A549 (cell line): ENCODE measurements at regions not wholly inside any gene's neighbourhood (a gene's known extent, or its start where the extent isn't known, plus 50 kb on each side); places are given as distances from the start of the nearest gene placed in this dataset.

Experiments used
- ATAC-seq, 2 experiments: fragments of 200-7000 bp in 1 of 2; fragments of >200 bp in 1 of 2; cut with Nextera tagmentation in 1 of 2; cut with Tn5 transposase in 1 of 2; 3 replicates each; pipeline versions ENCODE4 v1.8.0 to v1.9.1; 2018 to 2020; ENCODE audit warnings: mild to moderate bottlenecking in 1 of 2, moderate library complexity in 1 of 2
- CTCF ChIA-PET: fragments of 300-600 bp; sonication (Branson Sonifier 250); formaldehyde crosslinking; extraction: SDS; loops from one replicate; lab custom pipeline; 2021; ENCODE audit warnings: antibody characterized with exemption, inconsistent platforms; lab: Yijun Ruan, JAX
- POLR2A ChIA-PET: fragments of 350-600 bp; formaldehyde crosslinking; extraction: SDS; loops from one replicate; lab custom pipeline; 2021; ENCODE audit warnings: antibody characterized with exemption, inconsistent platforms; lab: Yijun Ruan, JAX
- DNase-seq, 2 experiments: peaks; one replicate each; pipeline versions ENCODE4 v3.0.0 to v3.0.0-alpha.2; 2011 to 2016; ENCODE audit warnings: low read depth in 1 of 2, low spot score in 1 of 2
- FAIRE-seq: peaks from 2 replicates; lab custom pipeline; 2011; peaks lifted over from hg19 to GRCh38; lab: Jason Lieb, UNC
- H3K27ac ChIP-seq, 2 experiments: fragments of >200 bp; sonication (Bioruptor Twin); formaldehyde crosslinking; 3 replicates each; pipeline ENCODE4 v1.5.1; 2016 to 2017
- H3K4me1 ChIP-seq: fragments of >200 bp; sonication (Bioruptor Twin); formaldehyde crosslinking; 3 replicates; pipeline ENCODE4 v1.6.1; 2016
- H3K4me2 ChIP-seq: fragments of >200 bp; sonication (Bioruptor Twin); formaldehyde crosslinking; 3 replicates; pipeline ENCODE4 v1.6.1; 2016
- H3K4me3 ChIP-seq: fragments of >200 bp; sonication (Bioruptor Twin); formaldehyde crosslinking; 3 replicates; pipeline ENCODE4 v1.5.1; 2016
- H3K9me3 ChIP-seq: fragments of >200 bp; sonication (Bioruptor Twin); formaldehyde crosslinking; 3 replicates; pipeline ENCODE4 v1.6.1; 2016
- ATOH8 ChIP-seq: fragments of 250-450 bp; sonication (Bioruptor Pico); IDR thresholded peaks from 2 replicates; pipeline ENCODE4 v1.5.0; 2020; ENCODE audit warnings: low read depth, mild to moderate bottlenecking, moderate library complexity
- CHD4 ChIP-seq: fragments of 200-600 bp; sonication (generic); IDR thresholded peaks from 2 replicates; pipeline ENCODE4 v1.6.1; 2016; ENCODE audit warnings: antibody characterized with exemption, mild to moderate bottlenecking, borderline replicate concordance
- GATA3 ChIP-seq: IDR thresholded peaks from 2 replicates; pipeline ENCODE4 v1.6.1; 2012; ENCODE audit warnings: borderline replicate concordance
- HES2 ChIP-seq: fragments of >200 bp; sonication (Bioruptor Twin); formaldehyde crosslinking; IDR thresholded peaks from 2 replicates; pipeline ENCODE4 v1.6.1; 2016
- HMGXB4 ChIP-seq: fragments of 250-450 bp; sonication (Bioruptor Pico); IDR thresholded peaks from 2 replicates; pipeline ENCODE4 v1.5.0; 2021; ENCODE audit warnings: mild to moderate bottlenecking, moderate library complexity, borderline replicate concordance
- HOXA7 ChIP-seq: fragments of 250-450 bp; sonication (Bioruptor Pico); IDR thresholded peaks from 2 replicates; pipeline ENCODE4 v1.5.0; 2020; ENCODE audit warnings: mild to moderate bottlenecking, moderate library complexity
- HOXB5 ChIP-seq: fragments of 250-450 bp; sonication (Bioruptor Pico); IDR thresholded peaks from 2 replicates; pipeline ENCODE4 v1.5.0; 2020; ENCODE audit warnings: mild to moderate bottlenecking, moderate library complexity
- KDM1A ChIP-seq: fragments of 200-600 bp; sonication (generic); IDR thresholded peaks from 2 replicates; pipeline ENCODE4 v1.6.1; 2016; ENCODE audit warnings: low read depth, mild to moderate bottlenecking
- NPAS2 ChIP-seq: fragments of 250-450 bp; sonication (Bioruptor Pico); IDR thresholded peaks from 2 replicates; pipeline ENCODE4 v1.8.0; 2022; ENCODE audit warnings: mild to moderate bottlenecking, moderate library complexity, borderline replicate concordance
- WGBS: methylation state at CpG from one replicate; pipeline ENCODE4 v1.1.6; 2017; ENCODE audit errors: missing lambda C conversion rate; 5-methylcytosine and 5-hydroxymethylcytosine counted together
- TF ChIP-seq, protein P1 (sequence below): fragments of >200 bp; sonication (Bioruptor Twin); formaldehyde crosslinking; IDR thresholded peaks from 3 replicates; pipeline ENCODE4 v1.6.1; 2016
- TF ChIP-seq, protein P2 (sequence below): IDR thresholded peaks from 2 replicates; pipeline ENCODE4 v1.6.1; 2012
- TF ChIP-seq, protein P3 (sequence below): fragments of >200 bp; sonication (Bioruptor Twin); formaldehyde crosslinking; IDR thresholded peaks from 3 replicates; pipeline ENCODE4 v1.5.1; 2016

- no peak overlapping the region for H3K27ac ChIP-seq
- no peak for FAIRE-seq
- TF ChIP-seq GATA3: no peak
- TF ChIP-seq, protein P1, sequence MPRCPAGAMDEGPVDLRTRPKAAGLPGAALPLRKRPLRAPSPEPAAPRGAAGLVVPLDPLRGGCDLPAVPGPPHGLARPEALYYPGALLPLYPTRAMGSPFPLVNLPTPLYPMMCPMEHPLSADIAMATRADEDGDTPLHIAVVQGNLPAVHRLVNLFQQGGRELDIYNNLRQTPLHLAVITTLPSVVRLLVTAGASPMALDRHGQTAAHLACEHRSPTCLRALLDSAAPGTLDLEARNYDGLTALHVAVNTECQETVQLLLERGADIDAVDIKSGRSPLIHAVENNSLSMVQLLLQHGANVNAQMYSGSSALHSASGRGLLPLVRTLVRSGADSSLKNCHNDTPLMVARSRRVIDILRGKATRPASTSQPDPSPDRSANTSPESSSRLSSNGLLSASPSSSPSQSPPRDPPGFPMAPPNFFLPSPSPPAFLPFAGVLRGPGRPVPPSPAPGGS: no peak
- TF ChIP-seq CHD4: no peak
- TF ChIP-seq NPAS2 (CRISPR knock-in tag): no peak
- TF ChIP-seq HOXB5 (CRISPR knock-in tag): no peak
- TF ChIP-seq HMGXB4 (CRISPR knock-in tag): no peak
- TF ChIP-seq HOXA7 (CRISPR knock-in tag): no peak
- no peak for TF ChIP-seq ATOH8 (CRISPR knock-in tag)
- TF ChIP-seq, protein P2, sequence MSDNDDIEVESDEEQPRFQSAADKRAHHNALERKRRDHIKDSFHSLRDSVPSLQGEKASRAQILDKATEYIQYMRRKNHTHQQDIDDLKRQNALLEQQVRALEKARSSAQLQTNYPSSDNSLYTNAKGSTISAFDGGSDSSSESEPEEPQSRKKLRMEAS: no peak
- TF ChIP-seq HES2: no peak
- no peak overlapping the region for H3K4me2 ChIP-seq
- ChIA-PET POLR2A (interaction anchor here (0.7 kb wide), 1 partner anchor 9 kb away, joined by 4 read pairs; no protein-coding TSS in a partner anchor), CTCF (interaction anchor here (1.8 kb wide), 1 partner anchor 74 kb away, joined by 6 read pairs; no protein-coding TSS in a partner anchor)
- no peak for DNase-seq
- no peak overlapping the region for H3K4me3 ChIP-seq
- no peak for ATAC-seq
- no peaks in the 10 kb centered on the region for H3K9me3 ChIP-seq
- peaks cover 11% of the 10 kb centered on the region; the same call in 2 of the 3 replicates for H3K4me1 ChIP-seq
- 79% methylated on average over 4 of the region's 4 CpGs for WGBS
These were observed 60.4 kb upstream of the NABP1 start for GRCh38 chr2:191617575-191617974.

DNA sequence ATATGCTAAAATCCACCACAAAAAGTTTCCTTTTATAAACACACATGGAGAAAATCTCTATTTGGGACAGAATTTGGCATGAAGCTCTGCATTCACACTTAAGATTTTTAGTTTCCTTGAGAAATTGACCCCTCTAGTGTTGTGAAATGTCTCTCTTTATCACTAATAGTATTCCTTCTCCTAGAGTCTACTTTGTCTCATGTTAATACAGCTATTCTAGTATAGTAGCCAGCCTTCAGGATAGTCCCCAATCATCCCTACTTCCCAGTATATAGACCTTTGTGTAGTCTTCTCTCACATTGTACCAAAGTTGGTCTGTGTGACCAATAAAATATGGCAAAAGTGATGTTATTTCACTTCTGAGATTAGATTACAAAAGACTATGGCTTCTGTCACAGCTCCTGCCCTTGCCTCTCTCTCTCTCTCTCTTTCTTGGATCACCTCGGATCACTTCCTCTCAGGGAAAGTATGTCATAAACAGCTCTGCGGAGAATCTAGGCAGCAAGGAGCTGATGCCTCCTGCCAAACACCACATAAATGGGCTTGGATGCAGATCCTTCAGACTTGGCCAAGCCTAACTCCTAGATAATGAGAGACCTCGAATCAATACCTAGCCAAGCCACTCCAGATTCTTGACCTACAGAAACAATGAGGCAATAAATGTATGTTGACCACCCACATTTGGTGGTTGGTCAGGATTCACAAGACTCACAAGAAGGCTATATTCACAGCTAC is 59.7 kb upstream of the NABP1 start:
- H3K4me2 ChIP-seq: no peak overlapping the region
- H3K4me1 ChIP-seq: peaks cover 5% of the 10 kb centered on the region; the same call in 1 of the 3 replicates
- POLR2A ChIA-PET: interaction anchor here (0.7 kb wide), 1 partner anchor 8 kb away, joined by 4 read pairs; no protein-coding TSS in a partner anchor
- no peak overlapping the region for H3K27ac ChIP-seq
- WGBS: 88% methylated on average over 3 of the region's 3 CpGs
- no peaks in the 10 kb centered on the region for H3K9me3 ChIP-seq
- no peak for ATAC-seq
- H3K4me3 ChIP-seq: no peak overlapping the region
- no peak for DNase-seq
- TF ChIP-seq HMGXB4 (CRISPR knock-in tag) (no peak), KDM1A (no peak)
- TF ChIP-seq, protein P3, sequence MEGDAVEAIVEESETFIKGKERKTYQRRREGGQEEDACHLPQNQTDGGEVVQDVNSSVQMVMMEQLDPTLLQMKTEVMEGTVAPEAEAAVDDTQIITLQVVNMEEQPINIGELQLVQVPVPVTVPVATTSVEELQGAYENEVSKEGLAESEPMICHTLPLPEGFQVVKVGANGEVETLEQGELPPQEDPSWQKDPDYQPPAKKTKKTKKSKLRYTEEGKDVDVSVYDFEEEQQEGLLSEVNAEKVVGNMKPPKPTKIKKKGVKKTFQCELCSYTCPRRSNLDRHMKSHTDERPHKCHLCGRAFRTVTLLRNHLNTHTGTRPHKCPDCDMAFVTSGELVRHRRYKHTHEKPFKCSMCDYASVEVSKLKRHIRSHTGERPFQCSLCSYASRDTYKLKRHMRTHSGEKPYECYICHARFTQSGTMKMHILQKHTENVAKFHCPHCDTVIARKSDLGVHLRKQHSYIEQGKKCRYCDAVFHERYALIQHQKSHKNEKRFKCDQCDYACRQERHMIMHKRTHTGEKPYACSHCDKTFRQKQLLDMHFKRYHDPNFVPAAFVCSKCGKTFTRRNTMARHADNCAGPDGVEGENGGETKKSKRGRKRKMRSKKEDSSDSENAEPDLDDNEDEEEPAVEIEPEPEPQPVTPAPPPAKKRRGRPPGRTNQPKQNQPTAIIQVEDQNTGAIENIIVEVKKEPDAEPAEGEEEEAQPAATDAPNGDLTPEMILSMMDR: no peak
- TF ChIP-seq, all 56 proteins: peak for 0
- CTCF ChIA-PET: interaction anchor here (0.7 to 1.8 kb wide), 3 partner anchors 60 to 73 kb away, joined by 3 to 6 read pairs (median 3); partner anchors contain the start of gene NABP1
- FAIRE-seq: no peak
